ENCODE measurements at regions not wholly inside any gene's neighbourhood (a gene's known extent, or its start where the extent isn't known, plus 50 kb on each side); places are given as distances from the start of the nearest gene placed in this dataset.

DNA sequence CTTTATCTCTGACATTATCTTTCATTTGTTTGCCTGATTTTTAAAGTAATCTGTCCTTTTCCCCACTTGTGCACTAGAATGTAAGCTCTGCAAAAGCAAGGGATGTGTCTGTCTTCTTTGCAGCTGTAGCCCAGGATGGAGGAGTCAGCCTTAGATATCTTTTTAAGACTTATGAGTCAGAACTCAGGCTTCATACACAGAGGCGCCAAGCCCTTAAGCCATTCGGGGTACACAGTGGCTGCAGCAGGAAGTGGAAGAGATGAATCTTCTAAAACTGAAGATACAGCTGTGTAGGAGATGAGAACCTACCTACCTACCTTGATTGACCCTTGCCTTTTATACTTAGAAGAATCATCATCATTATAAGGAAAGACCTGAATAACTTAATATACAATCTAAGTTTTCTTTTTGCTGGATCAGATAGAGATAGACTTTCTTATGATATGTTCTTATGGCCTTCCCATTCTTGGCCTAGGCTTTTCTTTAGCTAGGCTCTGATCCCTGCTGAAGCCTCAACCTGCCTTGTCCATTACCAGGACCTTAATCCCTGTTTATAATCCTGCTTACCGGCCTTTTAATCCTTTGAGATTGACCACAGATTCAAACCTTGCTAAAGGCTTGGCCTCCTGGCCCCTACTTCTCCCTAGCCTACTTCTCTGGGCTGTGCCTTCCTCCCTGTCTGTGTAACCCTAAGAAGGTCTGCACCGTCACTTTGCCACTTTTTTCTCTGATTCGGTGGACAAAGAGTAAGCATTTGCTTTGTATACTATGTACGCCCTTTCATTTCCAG is 304.5 kb downstream of the PRL start:
- DNase-seq (ENCODE audit: low read depth, low spot score) = no peak
- Histone ChIP-seq H3K9me3 (ENCODE audit: low read depth, low read length) (no peaks in the 10 kb centered on the region), H3K36me3 (ENCODE audit: insufficient read depth, low read length) (no peaks in the 10 kb centered on the region), H3K9ac (ENCODE audit: insufficient read length) (no peak overlapping the region), H3K4me3 (no peak overlapping the region), H3K27ac (no peak overlapping the region)
- TF ChIP-seq POLR2AphosphoS5 (IDR thresholded peaks at IDR 0.05; ENCODE audit: borderline replicate concordance, low read depth, low read length) = no peak

GRCh38 chr6:21993841-21994240 is 303.0 kb downstream of the PRL start:
- H3K9me3 ChIP-seq (ENCODE audit: low read depth, low read length) = no peaks in the 10 kb centered on the region
- no peaks in the 10 kb centered on the region for H3K36me3 ChIP-seq (ENCODE audit: insufficient read depth, low read length)
- H3K4me3 ChIP-seq = no peak overlapping the region
- DNase-seq (ENCODE audit: low read depth, low spot score) = no peak
- no peak overlapping the region for H3K9ac ChIP-seq (ENCODE audit: insufficient read length)
- no peak for TF ChIP-seq FOXP2 (optimal IDR thresholded peaks at IDR 0.05; ENCODE audit: control extremely low read depth, extremely low read length, insufficient read depth)
- TF ChIP-seq EZH2 (IDR thresholded peaks at IDR 0.05) = no peak
- no peak for TF ChIP-seq POLR2AphosphoS5 (IDR thresholded peaks at IDR 0.05; ENCODE audit: borderline replicate concordance, low read depth, low read length)
- H3K27ac ChIP-seq = no peak overlapping the region

- no peaks in the 10 kb centered on the region for H3K9me3 ChIP-seq (ENCODE audit: low read depth, low read length)
- no peak overlapping the region for H3K9ac ChIP-seq (ENCODE audit: insufficient read length)
- no peaks in the 10 kb centered on the region for H3K36me3 ChIP-seq (ENCODE audit: insufficient read depth, low read length)
- no peak overlapping the region for H3K27ac ChIP-seq
- H3K4me3 ChIP-seq = no peak overlapping the region
- TF ChIP-seq EZH2 (IDR thresholded peaks at IDR 0.05) (no peak), POLR2AphosphoS5 (IDR thresholded peaks at IDR 0.05; ENCODE audit: borderline replicate concordance, low read depth, low read length) (no peak), FOXP2 (optimal IDR thresholded peaks at IDR 0.05; ENCODE audit: control extremely low read depth, extremely low read length, insufficient read depth) (no peak)
- no peak for DNase-seq (ENCODE audit: low read depth, low spot score)
These were observed 302.0 kb downstream of the PRL start for GRCh38 chr6:21994821-21995220.

DNA sequence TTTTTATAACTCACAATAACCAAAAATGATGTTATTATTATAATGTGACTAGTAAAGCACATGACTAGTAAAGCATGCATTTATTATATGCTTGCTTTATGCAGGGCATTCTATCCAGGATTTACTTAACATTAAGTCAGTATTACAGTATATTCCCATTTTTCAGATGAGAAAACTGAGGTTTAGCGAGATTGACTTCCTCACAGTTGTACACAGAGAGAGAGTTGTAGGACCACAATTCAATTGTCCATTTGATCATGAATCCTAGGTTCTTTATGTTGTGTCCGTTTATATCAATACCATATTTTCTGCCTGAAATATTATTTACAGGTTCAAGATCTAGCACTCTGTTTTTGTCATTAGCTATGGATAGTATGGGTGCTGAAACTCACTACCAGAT is 301.5 kb downstream of the PRL start:
- Histone ChIP-seq H3K9ac (ENCODE audit: insufficient read length) (no peak overlapping the region), H3K4me3 (no peak overlapping the region), H3K36me3 (ENCODE audit: insufficient read depth, low read length) (no peaks in the 10 kb centered on the region), H3K9me3 (ENCODE audit: low read depth, low read length) (no peaks in the 10 kb centered on the region), H3K27ac (no peak overlapping the region)
- TF ChIP-seq FOXP2 (optimal IDR thresholded peaks at IDR 0.05; ENCODE audit: control extremely low read depth, extremely low read length, insufficient read depth) (no peak), EZH2 (IDR thresholded peaks at IDR 0.05) (no peak)
- no peak for DNase-seq (ENCODE audit: low read depth, low spot score)

GRCh38 chr6:21996425-21997118 is 300.3 kb downstream of the PRL start:
- H3K27ac ChIP-seq = peak overlapping the region; percentile 93
- H3K9ac ChIP-seq (ENCODE audit: insufficient read length) = no peak overlapping the region
- H3K36me3 ChIP-seq (ENCODE audit: insufficient read depth, low read length) = no peaks in the 10 kb centered on the region
- no peak for DNase-seq (ENCODE audit: low read depth, low spot score)
- TF ChIP-seq FOXP2 (optimal IDR thresholded peaks at IDR 0.05; ENCODE audit: control extremely low read depth, extremely low read length, insufficient read depth) = no peak
- no peak for TF ChIP-seq EZH2 (IDR thresholded peaks at IDR 0.05)
- TF ChIP-seq POLR2AphosphoS5 (IDR thresholded peaks at IDR 0.05; ENCODE audit: borderline replicate concordance, low read depth, low read length) = peak; percentile 32; the same call in 1 of the 2 replicates
- peak overlapping the region; percentile 19; the same call in 1 of the 2 replicates for H3K4me3 ChIP-seq
- H3K9me3 ChIP-seq (ENCODE audit: low read depth, low read length) = no peaks in the 10 kb centered on the region

DNA sequence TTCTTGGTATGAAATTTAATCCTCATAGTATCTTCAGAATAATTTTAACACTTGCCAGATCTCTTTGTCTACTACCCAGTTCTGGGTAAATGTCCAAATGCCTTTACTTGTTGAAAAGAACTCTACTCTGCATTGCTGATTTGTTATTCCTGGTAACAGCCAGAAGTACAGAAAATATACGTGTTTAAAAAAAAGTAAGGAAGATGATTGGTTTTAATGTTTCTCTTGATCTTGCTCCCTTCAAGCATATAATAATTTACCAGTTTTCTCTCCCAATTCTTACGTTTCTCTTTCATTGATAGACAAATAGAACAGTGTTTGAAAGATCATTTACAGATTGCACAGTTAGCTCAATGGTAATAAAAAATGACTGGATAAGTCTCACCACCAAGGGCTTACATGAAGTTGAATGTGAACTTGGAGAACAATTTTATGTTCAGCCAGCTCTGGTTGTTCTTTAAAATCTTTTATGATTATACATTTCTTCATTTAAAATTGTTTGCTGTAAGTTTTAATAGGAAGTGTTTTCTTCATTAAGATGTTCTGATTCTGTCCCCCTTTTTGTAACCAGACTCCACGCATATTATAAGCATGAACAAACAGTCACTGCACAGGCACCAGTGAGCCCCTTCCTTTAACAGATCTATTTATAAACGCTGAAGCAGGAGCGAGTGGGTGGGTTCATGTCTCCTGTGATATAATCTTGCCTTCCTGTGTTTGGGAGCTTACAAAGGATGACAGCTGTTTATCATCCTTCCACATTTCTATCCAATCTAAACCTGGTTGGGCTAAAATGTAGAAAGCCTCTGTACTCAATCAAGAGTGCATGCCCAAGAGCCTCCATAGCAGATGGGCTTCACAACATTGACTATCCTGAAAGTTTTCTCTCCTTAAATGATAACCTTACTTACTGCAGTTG is 299.5 kb downstream of the PRL start:
- H3K9ac ChIP-seq (ENCODE audit: insufficient read length) = peak overlapping the region; percentile 37
- H3K27ac ChIP-seq = peak overlapping the region; percentile 93
- peak overlapping the region; percentile 19 for H3K4me3 ChIP-seq
- H3K9me3 ChIP-seq (ENCODE audit: low read depth, low read length) = no peaks in the 10 kb centered on the region
- TF ChIP-seq EZH2 (IDR thresholded peaks at IDR 0.05) (no peak), POLR2AphosphoS5 (IDR thresholded peaks at IDR 0.05; ENCODE audit: borderline replicate concordance, low read depth, low read length) (no peak), FOXP2 (optimal IDR thresholded peaks at IDR 0.05; ENCODE audit: control extremely low read depth, extremely low read length, insufficient read depth) (no peak)
- DNase-seq (ENCODE audit: low read depth, low spot score) = no peak
- no peaks in the 10 kb centered on the region for H3K36me3 ChIP-seq (ENCODE audit: insufficient read depth, low read length)

DNA sequence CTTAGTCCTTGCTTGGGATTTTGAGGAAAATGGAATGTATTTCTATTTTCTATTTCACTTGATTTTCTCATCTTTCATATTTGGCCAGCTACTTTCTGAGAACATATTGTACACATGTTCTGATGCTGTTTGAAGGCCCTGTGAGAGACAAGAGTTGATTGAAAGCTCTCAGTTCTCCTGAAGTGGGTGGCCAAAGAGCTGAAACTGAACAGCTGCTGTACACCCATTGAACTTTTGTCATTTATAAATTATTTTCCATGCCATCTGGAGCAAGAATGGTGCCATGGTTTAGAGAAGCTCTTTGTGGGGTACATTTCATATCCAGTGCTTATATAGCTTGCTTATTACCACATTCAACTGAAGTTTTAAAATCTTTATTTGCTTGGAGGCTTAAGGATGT is 298.3 kb downstream of the PRL start:
- no peak overlapping the region for H3K9ac ChIP-seq (ENCODE audit: insufficient read length)
- H3K36me3 ChIP-seq (ENCODE audit: insufficient read depth, low read length) = no peaks in the 10 kb centered on the region
- no peak for DNase-seq (ENCODE audit: low read depth, low spot score)
- peak overlapping the region; percentile 93 for H3K27ac ChIP-seq
- H3K4me3 ChIP-seq = peak overlapping the region; percentile 66
- H3K9me3 ChIP-seq (ENCODE audit: low read depth, low read length) = no peaks in the 10 kb centered on the region
- no peak for TF ChIP-seq POLR2AphosphoS5 (IDR thresholded peaks at IDR 0.05; ENCODE audit: borderline replicate concordance, low read depth, low read length)
- no peak for TF ChIP-seq FOXP2 (optimal IDR thresholded peaks at IDR 0.05; ENCODE audit: control extremely low read depth, extremely low read length, insufficient read depth)
- no peak for TF ChIP-seq EZH2 (IDR thresholded peaks at IDR 0.05)

GRCh38 chr6:21999012-21999528 is 297.8 kb downstream of the PRL start:
- peak overlapping the region; percentile 52 for H3K9ac ChIP-seq (ENCODE audit: insufficient read length)
- H3K27ac ChIP-seq = peak overlapping the region; percentile 93
- peak overlapping the region; percentile 66 for H3K4me3 ChIP-seq
- H3K9me3 ChIP-seq (ENCODE audit: low read depth, low read length) = no peaks in the 10 kb centered on the region
- TF ChIP-seq FOXP2 (optimal IDR thresholded peaks at IDR 0.05; ENCODE audit: control extremely low read depth, extremely low read length, insufficient read depth) = peak; percentile 80
- peak; percentile 65; the same call in 1 of the 2 replicates for TF ChIP-seq POLR2AphosphoS5 (IDR thresholded peaks at IDR 0.05; ENCODE audit: borderline replicate concordance, low read depth, low read length)
- TF ChIP-seq EZH2 (IDR thresholded peaks at IDR 0.05) = no peak
- DNase-seq (ENCODE audit: low read depth, low spot score) = peak; percentile 94
- H3K36me3 ChIP-seq (ENCODE audit: insufficient read depth, low read length) = no peaks in the 10 kb centered on the region
